ENCODE measurements at regions not wholly inside any gene's neighbourhood (a gene's known extent, or its start where the extent isn't known, plus 50 kb on each side); places are given as distances from the start of the nearest gene placed in this dataset.
"Not testable (repeated sequence)": the region's sequence is repeated elsewhere in the genome, so short reads cannot be mapped to it uniquely, and the experiment has no call there.

- H3K27me3 ChIP-seq (ENCODE audit: control insufficient read depth, insufficient read depth, low read length) = no peaks in the 10 kb centered on the region
- H3K4me1 ChIP-seq (ENCODE audit: control insufficient read depth, insufficient read depth, low read length) = no peaks in the 10 kb centered on the region
- H3K4me3 ChIP-seq (ENCODE audit: low read depth, low read length) = no peak overlapping the region
- no peak overlapping the region for H3K9ac ChIP-seq (ENCODE audit: low read depth, low read length)
- H3K9me3 ChIP-seq (ENCODE audit: control insufficient read depth, insufficient read depth, low read length) = no peaks in the 10 kb centered on the region
- no peaks in the 10 kb centered on the region for H3K36me3 ChIP-seq (ENCODE audit: control insufficient read depth, insufficient read depth, low read length)
These were observed 147.3 kb upstream of the TCF4 start for GRCh38 chr18:55735199-55735855.

DNA sequence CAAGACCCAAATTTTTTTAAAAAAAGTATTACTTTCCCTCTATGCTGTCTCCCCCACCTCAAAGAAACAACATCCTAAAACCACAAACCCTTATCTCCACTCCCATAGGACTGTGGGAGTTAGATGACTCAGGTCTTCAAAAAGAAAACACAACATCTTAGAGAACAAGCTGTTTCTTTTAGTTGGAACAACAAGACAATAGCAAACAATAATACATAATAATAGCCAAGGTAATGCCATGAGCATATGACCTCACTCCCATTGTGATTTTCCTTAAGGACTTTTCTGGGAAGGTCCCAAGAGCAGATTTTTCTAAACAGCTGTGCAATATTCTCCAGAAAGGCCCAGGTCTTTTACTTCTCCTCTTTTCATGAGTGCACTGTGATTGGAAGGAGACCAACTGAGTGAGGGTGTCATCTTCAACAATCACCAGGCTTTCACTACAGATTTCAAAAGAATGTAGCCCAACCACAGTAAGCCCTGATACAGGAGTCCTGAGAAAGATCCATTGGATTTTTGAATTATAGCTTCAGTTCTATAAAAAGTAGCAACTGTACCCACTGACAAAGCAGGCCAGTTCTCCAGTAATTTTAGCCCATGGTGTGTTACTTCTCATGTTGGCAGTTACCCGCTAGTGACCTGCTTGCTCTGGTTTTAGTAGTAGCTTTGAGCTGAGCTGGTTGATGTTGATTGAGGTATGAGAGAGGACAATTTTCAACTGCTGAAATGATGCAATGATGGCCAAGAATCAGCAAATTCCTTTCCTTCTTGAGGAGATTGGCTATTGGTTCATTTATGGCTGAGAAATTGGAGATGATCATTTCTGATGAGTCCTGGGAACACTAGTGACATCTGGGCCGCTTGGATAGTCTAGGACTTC is 144.5 kb upstream of the TCF4 start:
- no peak overlapping the region for H3K4me3 ChIP-seq (ENCODE audit: low read depth, low read length)
- peaks cover 7% of the 10 kb centered on the region for H3K27me3 ChIP-seq (ENCODE audit: control insufficient read depth, insufficient read depth, low read length)
- H3K36me3 ChIP-seq (ENCODE audit: control insufficient read depth, insufficient read depth, low read length) = no peaks in the 10 kb centered on the region
- H3K9ac ChIP-seq (ENCODE audit: low read depth, low read length) = no peak overlapping the region
- H3K9me3 ChIP-seq (ENCODE audit: control insufficient read depth, insufficient read depth, low read length) = no peaks in the 10 kb centered on the region
- H3K4me1 ChIP-seq (ENCODE audit: control insufficient read depth, insufficient read depth, low read length) = peaks cover 3% of the 10 kb centered on the region

DNA sequence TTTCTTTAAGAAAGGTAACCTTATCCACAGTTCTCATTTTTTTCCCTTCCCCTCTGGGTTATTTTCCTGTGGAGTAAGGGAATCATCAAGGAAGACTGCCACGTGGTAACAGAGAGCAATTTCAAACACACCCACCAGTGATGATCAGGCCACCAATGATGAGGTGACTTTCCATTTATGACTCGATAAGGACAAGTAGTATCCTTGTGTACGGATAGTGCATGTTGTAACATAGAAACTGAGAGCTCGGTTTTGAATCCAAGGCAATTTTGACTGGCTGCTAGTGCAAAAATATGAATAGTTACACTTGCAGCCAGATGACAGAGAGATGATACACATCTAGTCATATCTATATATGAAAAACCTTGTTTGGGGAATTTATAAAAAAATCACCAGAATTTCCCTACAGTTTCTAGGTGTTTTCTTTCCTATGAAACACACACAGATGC is 143.6 kb upstream of the TCF4 start:
- H3K4me1 ChIP-seq (ENCODE audit: control insufficient read depth, insufficient read depth, low read length) = peaks cover 3% of the 10 kb centered on the region
- H3K9ac ChIP-seq (ENCODE audit: low read depth, low read length) = no peak overlapping the region
- H3K27me3 ChIP-seq (ENCODE audit: control insufficient read depth, insufficient read depth, low read length) = peaks cover 7% of the 10 kb centered on the region
- H3K4me3 ChIP-seq (ENCODE audit: low read depth, low read length) = no peak overlapping the region
- H3K36me3 ChIP-seq (ENCODE audit: control insufficient read depth, insufficient read depth, low read length) = no peaks in the 10 kb centered on the region
- H3K9me3 ChIP-seq (ENCODE audit: control insufficient read depth, insufficient read depth, low read length) = no peaks in the 10 kb centered on the region

- not testable (repeated sequence) for H3K36me3 ChIP-seq (ENCODE audit: control insufficient read depth, insufficient read depth, low read length); H3K9ac ChIP-seq (ENCODE audit: low read depth, low read length); H3K4me1 ChIP-seq (ENCODE audit: control insufficient read depth, insufficient read depth, low read length); H3K27me3 ChIP-seq (ENCODE audit: control insufficient read depth, insufficient read depth, low read length); H3K9me3 ChIP-seq (ENCODE audit: control insufficient read depth, insufficient read depth, low read length)
- peak overlapping the region; percentile 28 for H3K4me3 ChIP-seq (ENCODE audit: low read depth, low read length)
These were observed 133.0 kb upstream of the TCF4 start for GRCh38 chr18:55721006-55721405.

- Histone ChIP-seq H3K4me3 (ENCODE audit: low read depth, low read length) (no peak overlapping the region), H3K9me3 (ENCODE audit: control insufficient read depth, insufficient read depth, low read length) (no peaks in the 10 kb centered on the region), H3K36me3 (ENCODE audit: control insufficient read depth, insufficient read depth, low read length) (no peaks in the 10 kb centered on the region), H3K9ac (ENCODE audit: low read depth, low read length) (no peak overlapping the region), H3K27me3 (ENCODE audit: control insufficient read depth, insufficient read depth, low read length) (no peaks in the 10 kb centered on the region), H3K4me1 (ENCODE audit: control insufficient read depth, insufficient read depth, low read length) (no peaks in the 10 kb centered on the region)
These were observed 125.7 kb upstream of the TCF4 start for GRCh38 chr18:55713707-55714106.

DNA sequence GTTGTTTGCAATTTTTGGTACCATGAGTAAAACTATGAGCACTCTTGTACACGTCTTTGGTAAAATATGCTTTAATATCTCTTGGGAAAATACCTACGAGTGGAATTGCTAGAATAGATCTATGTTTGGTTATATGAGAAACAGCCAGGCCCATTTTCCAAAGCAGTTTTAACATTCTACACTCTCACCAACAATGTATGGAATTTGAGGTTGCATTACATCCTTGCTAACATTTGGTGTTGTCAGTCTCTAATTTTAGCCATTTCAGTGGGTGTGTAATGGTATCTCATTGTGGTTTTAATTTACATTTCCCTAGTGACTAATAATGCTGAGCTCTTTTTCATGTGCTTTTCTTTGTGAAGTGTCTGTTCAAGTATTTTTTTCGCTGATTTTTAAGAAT is 118.9 kb upstream of the TCF4 start:
- no peak overlapping the region for H3K9ac ChIP-seq (ENCODE audit: low read depth, low read length)
- H3K9me3 ChIP-seq (ENCODE audit: control insufficient read depth, insufficient read depth, low read length) = no peaks in the 10 kb centered on the region
- H3K36me3 ChIP-seq (ENCODE audit: control insufficient read depth, insufficient read depth, low read length) = no peaks in the 10 kb centered on the region
- H3K4me3 ChIP-seq (ENCODE audit: low read depth, low read length) = no peak overlapping the region
- no peaks in the 10 kb centered on the region for H3K4me1 ChIP-seq (ENCODE audit: control insufficient read depth, insufficient read depth, low read length)
- no peaks in the 10 kb centered on the region for H3K27me3 ChIP-seq (ENCODE audit: control insufficient read depth, insufficient read depth, low read length)

DNA sequence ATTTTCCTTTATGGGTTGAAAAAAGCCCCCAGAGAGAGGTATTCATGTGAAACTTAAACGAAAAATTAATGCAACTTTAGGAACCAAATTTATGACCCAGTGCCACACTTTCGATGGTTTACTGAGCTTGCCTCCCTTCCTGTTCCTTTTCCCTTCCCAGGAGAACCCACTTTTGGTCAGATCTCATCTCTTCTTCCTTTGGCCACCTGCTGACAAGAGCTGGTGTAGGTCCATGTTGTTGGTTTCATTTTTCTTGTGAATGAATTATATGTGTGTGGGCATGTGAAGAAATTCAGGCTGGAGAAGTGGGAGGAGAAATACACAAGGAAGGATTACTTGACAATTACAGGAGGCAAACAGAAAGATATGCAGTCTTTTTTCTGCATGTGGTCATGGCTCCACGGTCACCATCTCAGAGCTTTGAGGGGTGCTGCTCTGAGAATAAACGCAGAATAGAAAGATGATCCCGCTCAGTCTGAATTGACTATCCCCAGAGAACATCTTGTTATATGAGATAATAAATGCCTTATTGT is 111.3 kb upstream of the TCF4 start:
- Histone ChIP-seq H3K4me3 (ENCODE audit: low read depth, low read length) (no peak overlapping the region), H3K36me3 (ENCODE audit: control insufficient read depth, insufficient read depth, low read length) (no peaks in the 10 kb centered on the region), H3K4me1 (ENCODE audit: control insufficient read depth, insufficient read depth, low read length) (no peaks in the 10 kb centered on the region), H3K9ac (ENCODE audit: low read depth, low read length) (no peak overlapping the region), H3K27me3 (ENCODE audit: control insufficient read depth, insufficient read depth, low read length) (no peaks in the 10 kb centered on the region), H3K9me3 (ENCODE audit: control insufficient read depth, insufficient read depth, low read length) (no peaks in the 10 kb centered on the region)

GRCh38 chr18:55696811-55697210 is 108.8 kb upstream of the TCF4 start:
- Histone ChIP-seq H3K9me3 (ENCODE audit: control insufficient read depth, insufficient read depth, low read length) (no peaks in the 10 kb centered on the region), H3K4me3 (ENCODE audit: low read depth, low read length) (no peak overlapping the region), H3K36me3 (ENCODE audit: control insufficient read depth, insufficient read depth, low read length) (no peaks in the 10 kb centered on the region)

GRCh38 chr18:55695091-55695490 is 107.1 kb upstream of the TCF4 start:
- no peak overlapping the region for H3K9ac ChIP-seq (ENCODE audit: low read depth, low read length)
- H3K4me1 ChIP-seq (ENCODE audit: control insufficient read depth, insufficient read depth, low read length) = no peaks in the 10 kb centered on the region
- no peaks in the 10 kb centered on the region for H3K27me3 ChIP-seq (ENCODE audit: control insufficient read depth, insufficient read depth, low read length)
- no peaks in the 10 kb centered on the region for H3K9me3 ChIP-seq (ENCODE audit: control insufficient read depth, insufficient read depth, low read length)
- no peaks in the 10 kb centered on the region for H3K36me3 ChIP-seq (ENCODE audit: control insufficient read depth, insufficient read depth, low read length)
- no peak overlapping the region for H3K4me3 ChIP-seq (ENCODE audit: low read depth, low read length)

More at GRCh38 chr18:55696811-55697210, 108.8 kb upstream of the TCF4 start:
- Histone ChIP-seq H3K9ac (ENCODE audit: low read depth, low read length) (no peak overlapping the region), H3K27me3 (ENCODE audit: control insufficient read depth, insufficient read depth, low read length) (no peaks in the 10 kb centered on the region), H3K4me1 (ENCODE audit: control insufficient read depth, insufficient read depth, low read length) (no peaks in the 10 kb centered on the region)

DNA sequence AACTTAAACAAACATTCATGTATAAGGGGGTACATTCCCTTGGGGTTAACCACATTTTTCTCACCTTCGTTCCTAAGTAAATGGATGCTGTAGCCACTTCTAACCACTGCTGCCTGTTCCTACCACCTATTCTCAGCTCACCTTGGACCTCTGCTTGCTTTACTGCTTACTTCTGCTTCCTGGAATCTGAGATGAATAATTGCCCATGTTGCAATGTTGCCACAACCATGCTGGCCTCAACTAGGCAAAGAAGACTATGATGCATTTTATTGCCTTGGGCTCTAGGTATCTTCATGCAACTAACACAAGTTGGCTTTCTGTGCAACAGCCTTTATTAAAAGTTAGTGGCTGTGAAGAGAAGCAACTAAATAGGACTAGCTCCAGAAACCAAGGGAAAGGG is 106.3 kb upstream of the TCF4 start:
- H3K4me3 ChIP-seq (ENCODE audit: low read depth, low read length) = no peak overlapping the region
- H3K27me3 ChIP-seq (ENCODE audit: control insufficient read depth, insufficient read depth, low read length) = no peaks in the 10 kb centered on the region
- no peaks in the 10 kb centered on the region for H3K9me3 ChIP-seq (ENCODE audit: control insufficient read depth, insufficient read depth, low read length)
- no peaks in the 10 kb centered on the region for H3K4me1 ChIP-seq (ENCODE audit: control insufficient read depth, insufficient read depth, low read length)
- no peak overlapping the region for H3K9ac ChIP-seq (ENCODE audit: low read depth, low read length)
- H3K36me3 ChIP-seq (ENCODE audit: control insufficient read depth, insufficient read depth, low read length) = no peaks in the 10 kb centered on the region

- Histone ChIP-seq H3K4me3 (ENCODE audit: low read depth, low read length) (no peak overlapping the region), H3K36me3 (ENCODE audit: control insufficient read depth, insufficient read depth, low read length) (no peaks in the 10 kb centered on the region), H3K9me3 (ENCODE audit: control insufficient read depth, insufficient read depth, low read length) (no peaks in the 10 kb centered on the region), H3K4me1 (ENCODE audit: control insufficient read depth, insufficient read depth, low read length) (no peaks in the 10 kb centered on the region), H3K27me3 (ENCODE audit: control insufficient read depth, insufficient read depth, low read length) (no peaks in the 10 kb centered on the region), H3K9ac (ENCODE audit: low read depth, low read length) (no peak overlapping the region)
These were observed 100.0 kb upstream of the TCF4 start for GRCh38 chr18:55688030-55688429.

DNA sequence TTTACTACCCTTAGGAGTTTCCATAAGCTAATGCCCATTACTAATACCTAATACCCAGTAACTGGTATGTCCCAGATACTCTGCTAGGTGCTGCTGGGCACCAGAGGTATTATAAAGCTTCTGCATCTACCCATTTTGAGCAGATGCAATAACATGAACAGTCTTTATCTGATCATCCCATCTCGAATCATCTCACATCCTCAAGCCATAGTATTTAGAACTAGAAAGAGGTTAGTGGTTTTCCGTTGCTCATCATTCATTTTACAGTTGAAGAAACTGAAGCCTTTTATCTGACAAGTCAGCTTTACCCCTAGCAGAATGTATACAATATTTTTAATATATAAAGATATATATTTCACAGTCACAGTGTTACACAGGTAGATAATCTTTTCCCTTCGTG is 99.1 kb upstream of the TCF4 start:
- no peaks in the 10 kb centered on the region for H3K27me3 ChIP-seq (ENCODE audit: control insufficient read depth, insufficient read depth, low read length)
- no peaks in the 10 kb centered on the region for H3K4me1 ChIP-seq (ENCODE audit: control insufficient read depth, insufficient read depth, low read length)
- no peaks in the 10 kb centered on the region for H3K9me3 ChIP-seq (ENCODE audit: control insufficient read depth, insufficient read depth, low read length)
- no peak overlapping the region for H3K4me3 ChIP-seq (ENCODE audit: low read depth, low read length)
- H3K36me3 ChIP-seq (ENCODE audit: control insufficient read depth, insufficient read depth, low read length) = no peaks in the 10 kb centered on the region
- H3K9ac ChIP-seq (ENCODE audit: low read depth, low read length) = no peak overlapping the region
